ENCODE measurements at regions not wholly inside any gene's neighbourhood (a gene's known extent, or its start where the extent isn't known, plus 50 kb on each side); places are given as distances from the start of the nearest gene placed in this dataset.

DNA sequence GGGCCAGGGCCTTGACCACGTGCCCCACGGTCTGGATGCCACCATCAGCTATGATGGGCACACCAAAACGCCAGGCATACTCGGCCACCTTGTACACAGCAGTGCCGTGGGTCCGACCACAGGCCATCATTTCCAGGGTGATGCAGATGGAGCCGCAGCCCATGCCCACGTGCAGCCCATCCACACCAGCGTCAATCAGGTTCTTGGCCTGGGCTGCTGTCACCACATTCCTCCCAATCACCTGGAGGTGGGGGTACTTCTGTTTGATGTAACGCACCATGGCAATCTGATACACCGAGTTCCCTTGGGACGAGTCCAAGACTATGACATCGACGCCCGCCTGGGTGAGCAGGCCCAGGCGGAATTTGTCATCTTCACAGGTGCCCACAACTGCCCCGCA is 221.2 kb upstream of the ATP6AP2 start:
- intact Hi-C loops (cut with micrococcal nuclease) (no loop called here), dilution Hi-C loops (cut with MboI; ENCODE audit: extremely low pct_ligation_motif_present, low sequenced_read_pairs) (no loop called here)
- no peak for FAIRE-seq
- no peak overlapping the region for H3K27ac ChIP-seq (ENCODE audit: insufficient read depth, low read depth, low read length)
- no peak for TF ChIP-seq MYC (IDR thresholded peaks at IDR 0.05; ENCODE audit: low read depth, low read length)
- TF ChIP-seq GATA2 (IDR thresholded peaks at IDR 0.05; ENCODE audit: insufficient read depth, insufficient read length, low read depth, low read length): no peak
- no peak for TF ChIP-seq EZH2 (IDR thresholded peaks at IDR 0.05; ENCODE audit: borderline replicate concordance, low read depth, low read length, severe bottlenecking)
- TF ChIP-seq CTCF (IDR thresholded peaks at IDR 0.05; ENCODE audit: extremely low read depth in 1 of 2, insufficient read depth in 1 of 2, low read depth in 1 of 2, low read length in 2 of 2): no peak
- TF ChIP-seq, protein P1, sequence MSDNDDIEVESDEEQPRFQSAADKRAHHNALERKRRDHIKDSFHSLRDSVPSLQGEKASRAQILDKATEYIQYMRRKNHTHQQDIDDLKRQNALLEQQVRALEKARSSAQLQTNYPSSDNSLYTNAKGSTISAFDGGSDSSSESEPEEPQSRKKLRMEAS (IDR thresholded peaks at IDR 0.05; ENCODE audit: insufficient read depth, insufficient read length): no peak
- no peak for TF ChIP-seq POLR2AphosphoS5 (IDR thresholded peaks at IDR 0.05; ENCODE audit: insufficient read depth, low read depth, low read length)
- TF ChIP-seq JUN (IDR thresholded peaks at IDR 0.05; ENCODE audit: borderline replicate concordance, insufficient read depth, insufficient read length, low read depth): no peak
- no peak for TF ChIP-seq FOS (IDR thresholded peaks at IDR 0.05; ENCODE audit: borderline replicate concordance, insufficient read depth, low read length)
- TF ChIP-seq POLR2A (IDR thresholded peaks at IDR 0.05; ENCODE audit: low read depth, low read length): no peak
- H3K9me3 ChIP-seq (replicated peaks; ENCODE audit: control insufficient read depth, insufficient read depth, low read length): no peaks in the 10 kb centered on the region
- DNase-seq (ENCODE audit: low read depth, low spot score): no peak
- no peaks in the 10 kb centered on the region for H3K9me1 ChIP-seq (replicated peaks; ENCODE audit: control insufficient read depth, extremely low read depth, insufficient read depth, low read length)
- no TSS peak for BruUV-seq (replicated peaks)
- H3K4me3 ChIP-seq (replicated peaks in 1 of 3; ENCODE audit: insufficient read depth in 1 of 3, low read depth in 1 of 3, low read length in 3 of 3): no peak overlapping the region
- H4K20me1 ChIP-seq (replicated peaks; ENCODE audit: control insufficient read depth, extremely low read depth, insufficient read depth, low read length): no peaks in the 10 kb centered on the region
- H3K4me1 ChIP-seq (ENCODE audit: control insufficient read depth, extremely low read depth, insufficient read depth, low read length): no peaks in the 10 kb centered on the region
- no peaks in the 10 kb centered on the region for H3K27me3 ChIP-seq (ENCODE audit: control insufficient read depth in 2 of 2, insufficient read depth in 2 of 2, low read length in 2 of 2)
- POLR2A ChIA-PET: no interaction called here
- no peak overlapping the region for H3K4me2 ChIP-seq (ENCODE audit: insufficient read depth, low read length)
- H3K36me3 ChIP-seq (ENCODE audit: control insufficient read depth in 2 of 2, extremely low read depth in 1 of 2, insufficient read depth in 2 of 2, low read length in 2 of 2): no peaks in the 10 kb centered on the region
- H3K9ac ChIP-seq (replicated peaks; ENCODE audit: extremely low read depth, insufficient read depth, low read length): no peak overlapping the region
- no peak overlapping the region for H2AFZ ChIP-seq (ENCODE audit: low read depth, low read length)
- H3K79me2 ChIP-seq (ENCODE audit: control insufficient read depth, insufficient read depth, low read length): no peaks in the 10 kb centered on the region
- CTCF ChIA-PET: no interaction called here

Data from endothelial cell of umbilical vein (primary cell).